Left ventricle myocardium inferior (tissue), 1 donor: ENCODE measurements at regions not wholly inside any gene's neighbourhood (a gene's known extent, or its start where the extent isn't known, plus 50 kb on each side); places are given as distances from the start of the nearest gene placed in this dataset.
"Not testable (repeated sequence)": the region's sequence is repeated elsewhere in the genome, so short reads cannot be mapped to it uniquely, and the experiment has no call there.

Experiments used
- DNase-seq: peaks from one replicate; pipeline ENCODE4 v3.0.0-alpha.2; 2020
- H3K27ac ChIP-seq: fragments of 200-600 bp; replicated peaks from 2 replicates; pipeline ENCODE4 v1.8.0; 2021
- H3K27me3 ChIP-seq: fragments of 200-600 bp; 2 replicates; pipeline ENCODE4 v1.8.0; 2021; ENCODE audit warnings: low read depth
- H3K36me3 ChIP-seq: fragments of 200-600 bp; 2 replicates; pipeline ENCODE4 v1.8.0; 2021
- H3K4me1 ChIP-seq: fragments of 200-600 bp; 2 replicates; pipeline ENCODE4 v1.8.0; 2021
- H3K4me3 ChIP-seq: fragments of 200-600 bp; 2 replicates; pipeline ENCODE4 v1.8.0; 2021; ENCODE audit warnings: mild to moderate bottlenecking, moderate library complexity
- H3K9me3 ChIP-seq: fragments of 200-600 bp; replicated peaks from 2 replicates; pipeline ENCODE4 v1.8.0; 2021
- CTCF ChIP-seq: fragments of 200-600 bp; IDR thresholded peaks from 2 replicates; pipeline ENCODE4 v1.8.0; 2021; ENCODE audit warnings: antibody characterized with exemption, mild to moderate bottlenecking, borderline replicate concordance
- intact Hi-C: fragments of 100-400 bp; cut with micrococcal nuclease; formaldehyde crosslinking; loops from one replicate; pipeline ENCODE4 v1.11.0; 2022
- donor health status: DM: no; HTN: yes; CAD: no; lungs with severe emphysema.

GRCh38 chr17:30600060-30600829, 123.0 kb downstream of the GOSR1 start:
- no peaks in the 10 kb centered on the region for H3K9me3 ChIP-seq
- DNase-seq, result peak; percentile 85
- intact Hi-C loops, result no loop called here
- peak overlapping the region; percentile 79 for H3K4me3 ChIP-seq
- TF ChIP-seq CTCF, result peak; percentile 66
- no peaks in the 10 kb centered on the region for H3K36me3 ChIP-seq
- H3K27ac ChIP-seq, result peak overlapping the region; percentile 98
- H3K4me1 ChIP-seq, result peaks cover 29% of the 10 kb centered on the region
- no peaks in the 10 kb centered on the region for H3K27me3 ChIP-seq

- TF ChIP-seq CTCF, result no peak
- H3K27me3 ChIP-seq, result no peaks in the 10 kb centered on the region
- intact Hi-C loops, result no loop called here
These were observed 122.3 kb downstream of the GOSR1 start for GRCh38 chr17:30599428-30600059.

GRCh38 chr17:30597776-30598288, 120.6 kb downstream of the GOSR1 start:
- Histone ChIP-seq H3K4me3 (no peak overlapping the region), H3K36me3 (no peaks in the 10 kb centered on the region), H3K9me3 (no peaks in the 10 kb centered on the region), H3K4me1 (peaks cover 29% of the 10 kb centered on the region), H3K27me3 (no peaks in the 10 kb centered on the region), H3K27ac (no peak overlapping the region)
- no peak for DNase-seq
- intact Hi-C loops, result no loop called here
- no peak for TF ChIP-seq CTCF

More at GRCh38 chr17:30599428-30600059, 122.3 kb downstream of the GOSR1 start:
- Histone ChIP-seq H3K27ac (peak overlapping the region; percentile 98), H3K9me3 (no peaks in the 10 kb centered on the region), H3K36me3 (no peaks in the 10 kb centered on the region), H3K4me1 (peaks cover 29% of the 10 kb centered on the region), H3K4me3 (peak overlapping the region; percentile 79)
- no peak for DNase-seq

- H3K9me3 ChIP-seq, H3K27me3 ChIP-seq, intact Hi-C loops, H3K27ac ChIP-seq, H3K4me3 ChIP-seq, DNase-seq, H3K36me3 ChIP-seq: not testable (repeated sequence)
- peaks cover 24% of the 10 kb centered on the region for H3K4me1 ChIP-seq
These were observed 120.0 kb downstream of the GOSR1 start for GRCh38 chr17:30596948-30597775.

GRCh38 chr17:30594953-30595371, 117.8 kb downstream of the GOSR1 start:
- H3K4me3 ChIP-seq, H3K4me1 ChIP-seq, H3K9me3 ChIP-seq, H3K27ac ChIP-seq, DNase-seq, H3K27me3 ChIP-seq, intact Hi-C loops, H3K36me3 ChIP-seq: not testable (repeated sequence)

GRCh38 chr17:30594223-30594952, 117.2 kb downstream of the GOSR1 start:
- intact Hi-C loops, result no loop called here
- H3K27me3 ChIP-seq, result no peaks in the 10 kb centered on the region
- no peak for TF ChIP-seq CTCF

More at GRCh38 chr17:30594223-30594952, 117.2 kb downstream of the GOSR1 start:
- peaks cover 1% of the 10 kb centered on the region for H3K4me1 ChIP-seq
- H3K27ac ChIP-seq, result no peak overlapping the region
- H3K9me3 ChIP-seq, result no peaks in the 10 kb centered on the region
- H3K4me3 ChIP-seq, result no peak overlapping the region
- DNase-seq, result no peak
- H3K36me3 ChIP-seq, result no peaks in the 10 kb centered on the region
